Glomerular endothelial cell (primary cell): ENCODE measurements at regions not wholly inside any gene's neighbourhood (a gene's known extent, or its start where the extent isn't known, plus 50 kb on each side); places are given as distances from the start of the nearest gene placed in this dataset.

Experiments
- DNase-seq: peaks from one replicate; pipeline ENCODE4 v3.0.0-alpha.2; 2011; ENCODE audit warnings: low read depth, low spot score; ENCODE audit errors: extremely low read depth

DNA sequence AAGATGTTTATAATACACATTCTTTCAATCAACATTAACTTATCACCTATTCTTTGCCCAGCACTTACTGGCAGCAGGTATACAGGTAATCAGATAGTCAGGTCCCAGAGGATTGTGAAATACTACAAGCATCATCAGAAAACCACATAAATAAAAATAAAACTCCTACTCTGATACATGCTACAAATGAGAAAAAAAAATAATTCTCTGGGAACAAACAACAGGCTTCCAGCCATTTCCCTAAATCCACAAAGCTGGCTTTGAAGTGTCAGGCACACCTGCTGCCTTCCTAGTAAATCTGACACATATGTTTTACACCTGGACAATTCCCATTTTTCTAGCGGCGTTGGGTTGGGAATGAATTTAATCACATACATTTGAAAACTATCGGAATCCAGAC, 384.5 kb upstream of the CDH4 start:
- no peak for DNase-seq

- DNase-seq = no peak
Observed at GRCh38 chr20:60868316-60868891, 383.7 kb upstream of the CDH4 start.

DNA sequence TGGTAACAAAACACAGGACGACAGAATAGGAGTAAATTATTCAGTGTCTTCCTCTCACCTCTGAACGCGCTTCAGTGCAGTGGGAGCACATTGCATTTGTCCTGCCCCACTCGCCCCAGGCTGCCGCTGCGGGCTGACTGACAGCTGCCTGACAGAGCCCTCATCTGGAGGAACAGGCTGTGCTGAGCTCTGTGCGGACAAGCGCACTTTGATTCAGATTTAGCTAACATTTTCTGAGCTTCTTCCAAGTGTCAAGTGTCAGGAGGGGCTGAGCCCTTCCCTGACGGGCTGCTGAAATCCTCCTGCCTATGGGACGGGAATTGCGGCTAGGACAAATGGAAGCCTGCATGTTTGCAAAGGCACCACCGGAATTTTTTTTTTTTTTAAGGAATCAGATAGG, 383.0 kb upstream of the CDH4 start:
- no peak for DNase-seq

- no peak for DNase-seq
Observed at GRCh38 chr20:60869625-60870024, 382.4 kb upstream of the CDH4 start.

DNA sequence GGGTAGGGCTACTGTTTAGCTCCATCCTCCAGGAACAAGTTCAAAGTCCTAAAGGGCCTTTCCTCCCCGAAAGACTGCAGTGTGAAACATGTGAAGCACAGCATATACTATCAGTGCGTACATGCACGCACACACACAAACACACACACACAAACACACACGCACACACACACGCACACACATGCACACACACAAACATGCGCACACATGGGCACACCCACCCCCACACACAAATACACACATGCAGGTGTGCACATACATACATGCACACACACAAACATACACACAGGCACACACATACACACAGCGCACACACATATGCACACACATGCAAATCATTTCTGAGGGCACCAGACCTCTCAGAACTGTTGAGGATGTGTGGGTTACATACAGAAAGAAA, 382.0 kb upstream of the CDH4 start:
- no peak for DNase-seq

DNA sequence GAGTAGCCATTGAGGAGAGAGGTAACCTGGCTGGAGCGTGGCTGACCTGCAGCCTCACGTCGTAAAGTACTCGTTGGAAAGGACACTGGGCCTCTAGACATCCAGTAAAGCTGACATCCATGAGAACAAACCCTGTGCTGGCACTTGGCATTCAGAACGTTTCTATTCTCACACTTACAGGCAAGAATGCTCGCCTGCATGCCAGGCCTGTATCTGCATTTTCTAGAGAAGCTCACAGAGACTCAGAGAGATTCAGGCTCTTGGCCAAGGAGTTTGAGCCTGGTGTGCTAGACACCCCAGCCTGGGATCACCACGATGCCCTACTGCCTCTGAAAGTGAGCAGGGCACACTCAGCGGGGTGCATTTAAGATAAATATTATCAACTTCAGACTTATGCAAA, 379.8 kb upstream of the CDH4 start:
- DNase-seq = no peak

DNA sequence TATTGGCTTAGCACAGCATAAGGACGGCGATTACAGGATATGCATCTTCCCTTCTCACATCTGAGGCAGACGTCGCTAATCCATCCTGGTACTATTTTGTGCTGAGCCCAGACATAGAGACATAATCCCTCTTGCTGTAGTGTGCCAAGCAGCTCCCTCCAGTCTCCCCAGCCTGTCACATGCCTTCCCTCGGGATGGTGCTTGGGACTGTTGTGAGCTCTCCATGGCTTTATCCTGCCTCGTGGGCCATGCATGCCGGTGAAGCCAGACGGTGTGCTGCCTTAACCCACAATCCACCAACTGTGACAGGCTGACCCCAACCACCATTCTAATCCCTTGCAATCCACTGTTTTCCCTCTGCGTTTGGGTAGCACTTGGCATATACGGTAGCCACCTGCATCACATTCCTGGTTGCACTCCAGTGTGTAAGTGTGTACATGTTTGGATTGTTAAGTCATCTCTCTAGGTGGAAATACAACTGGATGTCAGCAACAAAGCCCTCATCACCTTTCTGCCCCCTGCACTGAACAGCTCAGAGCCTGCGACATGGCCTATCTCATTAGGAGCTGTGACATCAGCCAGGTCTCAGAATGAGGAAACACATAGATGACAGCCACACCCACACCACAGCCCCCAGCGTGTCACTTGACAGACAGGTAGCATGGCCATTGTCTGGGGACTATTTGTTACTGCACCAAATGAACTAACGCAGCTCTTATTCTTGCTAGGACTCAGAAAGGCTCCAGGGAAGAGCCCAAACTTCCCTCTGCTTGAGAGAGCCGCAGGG, 374.8 kb upstream of the CDH4 start:
- no peak for DNase-seq

GRCh38 chr20:60882836-60883235, 369.2 kb upstream of the CDH4 start:
- no peak for DNase-seq

DNA sequence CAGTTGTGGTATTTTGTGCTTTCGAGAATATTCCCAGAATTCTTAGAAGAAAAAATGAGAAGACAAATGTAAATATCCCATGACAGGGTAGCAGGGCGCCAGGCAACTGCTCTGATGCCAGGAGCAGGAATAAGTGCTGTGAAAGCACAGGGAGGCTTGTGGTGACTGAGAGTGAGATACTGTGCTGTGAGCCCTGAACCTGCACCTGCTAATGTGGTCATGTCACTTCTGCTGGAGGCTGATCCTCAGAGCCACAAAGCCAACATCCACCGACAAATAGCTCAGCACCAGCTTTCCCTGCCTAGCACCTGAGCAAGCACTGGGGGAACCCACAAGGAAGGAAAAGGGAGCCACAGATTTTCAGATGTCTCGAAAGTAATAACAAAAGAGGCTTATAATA, 368.6 kb upstream of the CDH4 start:
- no peak for DNase-seq

- no peak for DNase-seq
Observed at GRCh38 chr20:60884277-60884676, 367.8 kb upstream of the CDH4 start.

DNA sequence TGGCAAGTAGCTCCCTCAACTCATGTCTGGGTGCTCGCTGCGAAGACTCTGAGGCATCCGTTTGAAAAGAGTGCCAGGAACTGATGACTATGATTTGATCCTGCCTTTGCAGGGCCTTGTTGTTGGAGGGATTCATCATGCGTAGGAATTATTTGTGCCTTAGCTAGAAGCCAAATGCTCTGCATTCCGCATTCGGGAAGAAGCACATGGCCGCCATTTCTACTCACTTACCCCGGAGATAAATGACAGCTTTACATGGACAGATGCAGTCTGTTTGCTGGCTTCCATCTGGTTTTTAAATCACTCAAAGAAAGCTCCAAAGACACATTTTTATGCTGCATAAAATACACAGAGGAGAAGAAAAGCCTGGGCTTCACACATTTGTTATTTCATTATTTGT, 363.3 kb upstream of the CDH4 start:
- DNase-seq = no peak

DNA sequence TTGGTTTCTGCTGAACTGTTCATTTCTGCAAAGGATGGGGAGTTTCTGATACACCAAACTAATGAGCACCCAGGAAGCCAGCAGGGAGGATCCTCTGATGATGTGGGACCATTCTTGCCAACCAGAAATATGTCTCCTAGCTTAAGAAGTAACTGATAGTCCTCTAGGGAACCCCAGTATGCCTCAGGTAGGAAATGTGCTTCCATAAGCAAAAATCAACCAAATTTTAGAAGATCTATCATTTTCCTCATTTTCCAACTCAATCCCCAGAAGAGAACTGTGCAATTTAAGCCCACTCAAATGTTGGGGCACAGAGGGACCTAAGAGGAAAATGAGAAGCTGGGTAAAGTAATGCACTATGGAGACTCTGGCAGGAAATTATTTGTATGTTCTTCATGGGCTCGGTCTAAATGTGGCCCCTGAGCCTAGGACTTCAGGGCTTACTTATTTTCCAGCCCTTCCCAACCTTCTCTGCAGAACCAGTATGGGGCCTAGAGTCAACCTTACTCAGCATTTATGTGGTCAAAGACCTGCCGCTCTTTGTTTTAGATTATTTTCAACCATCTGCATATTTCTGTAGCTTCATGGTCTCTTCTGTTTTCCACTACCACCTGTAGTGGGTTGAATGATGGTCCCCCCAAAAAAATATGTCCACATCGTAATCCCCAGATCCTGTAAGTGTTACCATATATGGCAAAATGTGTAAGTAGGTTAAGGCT, 359.8 kb upstream of the CDH4 start:
- DNase-seq = no peak

- no peak for DNase-seq
Observed at GRCh38 chr20:60894091-60894490, 358.0 kb upstream of the CDH4 start.

DNA sequence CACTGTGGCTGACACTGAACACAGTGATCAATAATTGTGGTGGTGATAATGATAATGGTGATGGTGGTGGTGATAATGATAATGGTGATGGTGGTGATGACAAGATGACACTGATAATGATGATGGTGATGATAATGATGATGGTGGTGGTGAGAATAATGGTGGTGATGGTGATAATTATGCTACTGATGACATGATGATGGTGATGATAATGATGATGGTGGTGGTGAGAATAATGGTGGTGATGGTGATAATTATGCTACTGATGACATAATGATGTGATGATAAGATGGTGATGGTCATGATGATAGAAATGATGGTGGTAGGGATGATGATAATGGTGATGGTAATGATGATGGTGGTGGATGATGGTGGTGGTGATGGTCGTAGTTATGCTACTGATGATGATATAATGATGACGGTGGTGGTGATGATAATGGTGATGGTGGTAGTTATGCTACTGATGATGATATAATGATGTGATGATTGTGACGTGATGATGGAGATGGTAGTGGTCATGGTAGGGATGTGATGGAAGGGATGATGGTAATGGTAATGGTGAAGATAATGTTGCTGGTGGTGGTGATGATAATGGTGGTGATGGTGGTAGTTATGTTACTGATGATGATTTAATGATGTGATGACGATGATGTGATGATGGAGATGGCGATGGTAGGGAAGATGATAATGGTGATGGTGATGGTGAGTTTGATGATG, 356.5 kb upstream of the CDH4 start:
- DNase-seq = no peak

GRCh38 chr20:60897976-60898375, 354.1 kb upstream of the CDH4 start:
- DNase-seq = no peak

GRCh38 chr20:60899320-60899719, 352.7 kb upstream of the CDH4 start:
- DNase-seq = no peak

- no peak for DNase-seq
Observed at GRCh38 chr20:60900618-60901017, 351.4 kb upstream of the CDH4 start.

DNA sequence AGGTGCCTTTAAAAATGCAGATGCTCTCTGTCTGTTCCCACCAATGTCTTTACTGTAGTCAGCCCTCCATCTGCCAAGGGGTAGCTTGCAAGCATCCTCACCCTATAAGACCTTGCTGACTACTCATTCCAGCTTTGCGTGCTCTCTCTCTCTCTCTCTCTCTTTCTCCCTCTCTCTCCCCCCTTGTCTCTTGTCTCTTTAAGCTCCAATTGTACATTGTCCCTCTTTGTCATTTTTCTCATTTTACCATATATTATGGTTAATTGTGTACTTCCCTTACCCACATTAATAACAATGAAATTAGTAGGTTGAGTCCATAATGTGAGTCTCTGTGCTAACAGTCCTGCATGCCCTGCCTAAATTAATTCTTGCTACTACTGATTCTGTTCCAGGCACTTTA, 350.2 kb upstream of the CDH4 start:
- DNase-seq = no peak

DNA sequence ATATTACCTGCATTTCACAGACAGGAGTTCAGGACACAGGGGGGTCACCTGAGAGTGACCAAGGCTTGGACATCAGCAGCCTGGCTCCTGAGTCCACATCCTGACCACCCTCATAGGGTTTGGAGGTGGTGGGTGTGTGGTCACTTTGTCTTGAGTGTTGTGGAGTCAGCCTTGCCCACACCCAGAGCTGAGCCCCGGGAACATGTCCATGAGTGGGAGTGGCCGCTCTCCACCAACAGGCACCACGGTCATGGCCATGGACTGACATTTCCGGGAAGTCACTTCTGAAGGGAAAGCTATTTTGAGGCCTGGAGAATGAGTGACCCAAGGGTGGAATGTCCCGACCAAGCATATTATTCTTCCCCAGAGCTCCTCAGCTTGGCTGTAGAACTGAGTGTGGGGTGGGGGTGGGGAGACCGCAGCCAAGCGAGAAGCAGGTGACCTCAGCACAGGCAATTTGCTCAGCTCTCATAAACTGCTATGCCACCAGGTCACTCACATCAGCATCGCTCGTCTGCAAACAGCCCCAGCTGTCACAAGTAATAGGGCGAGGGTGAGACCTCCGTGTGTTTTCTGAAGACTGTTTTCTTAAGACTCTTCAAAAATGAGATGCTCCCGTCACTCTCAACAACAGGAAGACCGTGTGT, 348.6 kb upstream of the CDH4 start:
- DNase-seq = no peak

DNA sequence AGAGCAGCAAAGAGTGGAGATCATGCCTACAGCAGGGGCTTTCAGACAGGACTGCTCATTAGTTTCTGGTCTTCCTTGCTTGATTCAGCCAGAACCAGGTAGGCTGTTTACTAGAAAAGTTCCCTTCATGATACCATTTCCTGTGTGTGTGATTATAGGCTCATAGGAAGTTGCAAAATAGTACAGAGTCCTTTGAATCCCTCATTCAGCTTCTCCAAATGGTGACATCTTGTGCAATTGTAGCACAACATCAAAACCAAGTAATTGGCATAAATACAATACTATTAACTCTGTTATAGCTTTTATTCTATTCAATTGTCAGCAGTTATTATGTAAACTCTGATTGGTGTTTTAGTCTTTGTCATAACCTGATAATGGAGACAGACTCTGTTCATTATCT, 347.3 kb upstream of the CDH4 start:
- no peak for DNase-seq

GRCh38 chr20:60905919-60906318, 346.1 kb upstream of the CDH4 start:
- no peak for DNase-seq
